ENCODE measurements at regions not wholly inside any gene's neighbourhood (a gene's known extent, or its start where the extent isn't known, plus 50 kb on each side); places are given as distances from the start of the nearest gene placed in this dataset.

- H3K27ac ChIP-seq (ENCODE audit: poor library complexity, severe bottlenecking) = no peak overlapping the region
- no peak overlapping the region for H3K4me3 ChIP-seq (ENCODE audit: severe bottlenecking)
- H3K4me1 ChIP-seq (ENCODE audit: insufficient read depth, poor library complexity, severe bottlenecking) = no peaks in the 10 kb centered on the region
- no peak for TF ChIP-seq CTCF (IDR thresholded peaks at IDR 0.05; ENCODE audit: poor library complexity, severe bottlenecking)
- peaks cover 7% of the 10 kb centered on the region for H3K27me3 ChIP-seq (ENCODE audit: insufficient read depth, poor library complexity, severe bottlenecking)
- H3K36me3 ChIP-seq (ENCODE audit: low read depth) = no peaks in the 10 kb centered on the region
- DNase-seq (ENCODE audit: low spot score) (no peak), ATAC-seq (ENCODE audit: low read depth) (no peak)
- no peaks in the 10 kb centered on the region for H3K9me3 ChIP-seq (ENCODE audit: severe bottlenecking)
Measured at GRCh38 chr9:11318946-11319345, 706.1 kb upstream of the PTPRD start.

GRCh38 chr9:11319538-11319937 lies 706.7 kb upstream of the PTPRD start:
- DNase-seq (ENCODE audit: low spot score) (no peak), ATAC-seq (ENCODE audit: low read depth) (peak; percentile 74)
- H3K9me3 ChIP-seq (ENCODE audit: severe bottlenecking) = no peaks in the 10 kb centered on the region
- H3K27me3 ChIP-seq (ENCODE audit: insufficient read depth, poor library complexity, severe bottlenecking) = peaks cover 7% of the 10 kb centered on the region
- no peak overlapping the region for H3K4me3 ChIP-seq (ENCODE audit: severe bottlenecking)
- H3K27ac ChIP-seq (ENCODE audit: poor library complexity, severe bottlenecking) = no peak overlapping the region
- TF ChIP-seq CTCF (IDR thresholded peaks at IDR 0.05; ENCODE audit: poor library complexity, severe bottlenecking) = peak; percentile 79
- H3K36me3 ChIP-seq (ENCODE audit: low read depth) = no peaks in the 10 kb centered on the region
- H3K4me1 ChIP-seq (ENCODE audit: insufficient read depth, poor library complexity, severe bottlenecking) = no peaks in the 10 kb centered on the region

GRCh38 chr9:11320989-11321388 lies 708.2 kb upstream of the PTPRD start:
- no peaks in the 10 kb centered on the region for H3K9me3 ChIP-seq (ENCODE audit: severe bottlenecking)
- no peak overlapping the region for H3K4me3 ChIP-seq (ENCODE audit: severe bottlenecking)
- H3K4me1 ChIP-seq (ENCODE audit: insufficient read depth, poor library complexity, severe bottlenecking) = no peaks in the 10 kb centered on the region
- no peaks in the 10 kb centered on the region for H3K36me3 ChIP-seq (ENCODE audit: low read depth)
- H3K27ac ChIP-seq (ENCODE audit: poor library complexity, severe bottlenecking) = no peak overlapping the region
- no peak for TF ChIP-seq CTCF (IDR thresholded peaks at IDR 0.05; ENCODE audit: poor library complexity, severe bottlenecking)
- DNase-seq (ENCODE audit: low spot score) (no peak), ATAC-seq (ENCODE audit: low read depth) (no peak)
- H3K27me3 ChIP-seq (ENCODE audit: insufficient read depth, poor library complexity, severe bottlenecking) = peaks cover 7% of the 10 kb centered on the region

GRCh38 chr9:11323457-11323856 lies 710.7 kb upstream of the PTPRD start:
- TF ChIP-seq CTCF (IDR thresholded peaks at IDR 0.05; ENCODE audit: poor library complexity, severe bottlenecking) = no peak
- no peaks in the 10 kb centered on the region for H3K4me1 ChIP-seq (ENCODE audit: insufficient read depth, poor library complexity, severe bottlenecking)
- no peak overlapping the region for H3K27ac ChIP-seq (ENCODE audit: poor library complexity, severe bottlenecking)
- no peak for ATAC-seq (ENCODE audit: low read depth)
- no peak for DNase-seq (ENCODE audit: low spot score)
- H3K9me3 ChIP-seq (ENCODE audit: severe bottlenecking) = no peaks in the 10 kb centered on the region
- H3K4me3 ChIP-seq (ENCODE audit: severe bottlenecking) = no peak overlapping the region
- H3K36me3 ChIP-seq (ENCODE audit: low read depth) = no peaks in the 10 kb centered on the region
- H3K27me3 ChIP-seq (ENCODE audit: insufficient read depth, poor library complexity, severe bottlenecking) = peaks cover 4% of the 10 kb centered on the region

GRCh38 chr9:11326231-11326630 lies 713.4 kb upstream of the PTPRD start:
- Histone ChIP-seq H3K4me3 (ENCODE audit: severe bottlenecking) (no peak overlapping the region), H3K4me1 (ENCODE audit: insufficient read depth, poor library complexity, severe bottlenecking) (no peaks in the 10 kb centered on the region), H3K27ac (ENCODE audit: poor library complexity, severe bottlenecking) (no peak overlapping the region), H3K27me3 (ENCODE audit: insufficient read depth, poor library complexity, severe bottlenecking) (no peaks in the 10 kb centered on the region), H3K36me3 (ENCODE audit: low read depth) (no peaks in the 10 kb centered on the region), H3K9me3 (ENCODE audit: severe bottlenecking) (no peaks in the 10 kb centered on the region)
- ATAC-seq (ENCODE audit: low read depth) = no peak
- no peak for DNase-seq (ENCODE audit: low spot score)
- TF ChIP-seq CTCF (IDR thresholded peaks at IDR 0.05; ENCODE audit: poor library complexity, severe bottlenecking) = no peak

Measured in RWPE2 (cell line).